ENCODE measurements at regions not wholly inside any gene's neighbourhood (a gene's known extent, or its start where the extent isn't known, plus 50 kb on each side); places are given as distances from the start of the nearest gene placed in this dataset.

GRCh38 chr5:62059960-62060359 lies 246.0 kb upstream of the KIF2A start:
- DNase-seq, result no peak
- Histone ChIP-seq H3K27ac (ENCODE audit: low read length) (no peak overlapping the region), H3K27me3 (ENCODE audit: control insufficient read depth, insufficient read depth, low read length) (no peaks in the 10 kb centered on the region), H3K4me1 (ENCODE audit: control insufficient read depth, insufficient read depth, low read length) (no peaks in the 10 kb centered on the region), H3K9me3 (replicated peaks; ENCODE audit: control insufficient read depth, low read depth, low read length) (no peaks in the 10 kb centered on the region), H3K4me3 (ENCODE audit: low read length) (no peak overlapping the region), H3K36me3 (ENCODE audit: control insufficient read depth, insufficient read depth, low read length) (no peaks in the 10 kb centered on the region)
- WGBS (ENCODE audit: insufficient coverage), result no CpG with 5 or more reads among the region's 2 CpGs

GRCh38 chr5:62065050-62065449 lies 241.0 kb upstream of the KIF2A start:
- Histone ChIP-seq H3K4me3 (ENCODE audit: low read length) (no peak overlapping the region), H3K27me3 (ENCODE audit: control insufficient read depth, insufficient read depth, low read length) (no peaks in the 10 kb centered on the region), H3K36me3 (ENCODE audit: control insufficient read depth, insufficient read depth, low read length) (no peaks in the 10 kb centered on the region), H3K4me1 (ENCODE audit: control insufficient read depth, insufficient read depth, low read length) (no peaks in the 10 kb centered on the region), H3K27ac (ENCODE audit: low read length) (no peak overlapping the region), H3K9me3 (replicated peaks; ENCODE audit: control insufficient read depth, low read depth, low read length) (no peaks in the 10 kb centered on the region)
- WGBS (ENCODE audit: insufficient coverage), result 60% methylated on average over 3 of the region's 4 CpGs
- no peak for DNase-seq

GRCh38 chr5:62066761-62067277 lies 239.2 kb upstream of the KIF2A start:
- DNase-seq, result no peak
- Histone ChIP-seq H3K27me3 (ENCODE audit: control insufficient read depth, insufficient read depth, low read length) (no peaks in the 10 kb centered on the region), H3K27ac (ENCODE audit: low read length) (no peak overlapping the region), H3K4me1 (ENCODE audit: control insufficient read depth, insufficient read depth, low read length) (no peaks in the 10 kb centered on the region), H3K36me3 (ENCODE audit: control insufficient read depth, insufficient read depth, low read length) (no peaks in the 10 kb centered on the region), H3K9me3 (replicated peaks; ENCODE audit: control insufficient read depth, low read depth, low read length) (no peaks in the 10 kb centered on the region), H3K4me3 (ENCODE audit: low read length) (no peak overlapping the region)

- DNase-seq, result no peak
- no peaks in the 10 kb centered on the region for H3K36me3 ChIP-seq (ENCODE audit: control insufficient read depth, insufficient read depth, low read length)
- H3K27ac ChIP-seq (ENCODE audit: low read length), result no peak overlapping the region
- WGBS (ENCODE audit: insufficient coverage), result 77% methylated on average over 2 of the region's 3 CpGs
- no peaks in the 10 kb centered on the region for H3K9me3 ChIP-seq (replicated peaks; ENCODE audit: control insufficient read depth, low read depth, low read length)
- no peaks in the 10 kb centered on the region for H3K27me3 ChIP-seq (ENCODE audit: control insufficient read depth, insufficient read depth, low read length)
- no peaks in the 10 kb centered on the region for H3K4me1 ChIP-seq (ENCODE audit: control insufficient read depth, insufficient read depth, low read length)
- H3K4me3 ChIP-seq (ENCODE audit: low read length), result no peak overlapping the region
These were observed 237.5 kb upstream of the KIF2A start for GRCh38 chr5:62068554-62068953.

GRCh38 chr5:62077387-62077786 lies 228.6 kb upstream of the KIF2A start:
- no peak overlapping the region for H3K27ac ChIP-seq (ENCODE audit: low read length)
- H3K9me3 ChIP-seq (replicated peaks; ENCODE audit: control insufficient read depth, low read depth, low read length), result no peaks in the 10 kb centered on the region
- H3K36me3 ChIP-seq (ENCODE audit: control insufficient read depth, insufficient read depth, low read length), result no peaks in the 10 kb centered on the region
- DNase-seq, result no peak
- H3K27me3 ChIP-seq (ENCODE audit: control insufficient read depth, insufficient read depth, low read length), result no peaks in the 10 kb centered on the region
- 57% methylated on average over 3 of the region's 4 CpGs for WGBS (ENCODE audit: insufficient coverage)
- no peak overlapping the region for H3K4me3 ChIP-seq (ENCODE audit: low read length)
- H3K4me1 ChIP-seq (ENCODE audit: control insufficient read depth, insufficient read depth, low read length), result no peaks in the 10 kb centered on the region

GRCh38 chr5:62077823-62078550 lies 228.0 kb upstream of the KIF2A start:
- H3K27me3 ChIP-seq (ENCODE audit: control insufficient read depth, insufficient read depth, low read length), result no peaks in the 10 kb centered on the region
- WGBS (ENCODE audit: insufficient coverage), result 59% methylated on average over 8 of the region's 9 CpGs
- H3K4me3 ChIP-seq (ENCODE audit: low read length), result no peak overlapping the region
- no peak for DNase-seq
- no peak overlapping the region for H3K27ac ChIP-seq (ENCODE audit: low read length)
- no peaks in the 10 kb centered on the region for H3K9me3 ChIP-seq (replicated peaks; ENCODE audit: control insufficient read depth, low read depth, low read length)
- no peaks in the 10 kb centered on the region for H3K36me3 ChIP-seq (ENCODE audit: control insufficient read depth, insufficient read depth, low read length)
- H3K4me1 ChIP-seq (ENCODE audit: control insufficient read depth, insufficient read depth, low read length), result no peaks in the 10 kb centered on the region

GRCh38 chr5:62082370-62082801 lies 223.6 kb upstream of the KIF2A start:
- Histone ChIP-seq H3K4me1 (ENCODE audit: control insufficient read depth, insufficient read depth, low read length) (no peaks in the 10 kb centered on the region), H3K27me3 (ENCODE audit: control insufficient read depth, insufficient read depth, low read length) (no peaks in the 10 kb centered on the region), H3K27ac (ENCODE audit: low read length) (no peak overlapping the region), H3K36me3 (ENCODE audit: control insufficient read depth, insufficient read depth, low read length) (no peaks in the 10 kb centered on the region), H3K9me3 (replicated peaks; ENCODE audit: control insufficient read depth, low read depth, low read length) (no peaks in the 10 kb centered on the region), H3K4me3 (ENCODE audit: low read length) (no peak overlapping the region)
- DNase-seq, result no peak
- WGBS (ENCODE audit: insufficient coverage), result 30% methylated on average over 1 of the region's 5 CpGs

- no peaks in the 10 kb centered on the region for H3K36me3 ChIP-seq (ENCODE audit: control insufficient read depth, insufficient read depth, low read length)
- no peak overlapping the region for H3K27ac ChIP-seq (ENCODE audit: low read length)
- no peaks in the 10 kb centered on the region for H3K4me1 ChIP-seq (ENCODE audit: control insufficient read depth, insufficient read depth, low read length)
- no peak for DNase-seq
- no peaks in the 10 kb centered on the region for H3K9me3 ChIP-seq (replicated peaks; ENCODE audit: control insufficient read depth, low read depth, low read length)
- 77% methylated on average over 7 of the region's 7 CpGs for WGBS (ENCODE audit: insufficient coverage)
- H3K4me3 ChIP-seq (ENCODE audit: low read length), result no peak overlapping the region
- H3K27me3 ChIP-seq (ENCODE audit: control insufficient read depth, insufficient read depth, low read length), result no peaks in the 10 kb centered on the region
These were observed 222.8 kb upstream of the KIF2A start for GRCh38 chr5:62083247-62083646.

GRCh38 chr5:62083661-62084060 lies 222.3 kb upstream of the KIF2A start:
- no peaks in the 10 kb centered on the region for H3K36me3 ChIP-seq (ENCODE audit: control insufficient read depth, insufficient read depth, low read length)
- H3K4me3 ChIP-seq (ENCODE audit: low read length), result no peak overlapping the region
- 50% methylated on average over 1 of the region's 1 CpG for WGBS (ENCODE audit: insufficient coverage)
- H3K27me3 ChIP-seq (ENCODE audit: control insufficient read depth, insufficient read depth, low read length), result no peaks in the 10 kb centered on the region
- no peaks in the 10 kb centered on the region for H3K9me3 ChIP-seq (replicated peaks; ENCODE audit: control insufficient read depth, low read depth, low read length)
- no peaks in the 10 kb centered on the region for H3K4me1 ChIP-seq (ENCODE audit: control insufficient read depth, insufficient read depth, low read length)
- DNase-seq, result no peak
- H3K27ac ChIP-seq (ENCODE audit: low read length), result no peak overlapping the region

GRCh38 chr5:62084391-62084790 lies 221.6 kb upstream of the KIF2A start:
- Histone ChIP-seq H3K4me1 (ENCODE audit: control insufficient read depth, insufficient read depth, low read length) (no peaks in the 10 kb centered on the region), H3K9me3 (replicated peaks; ENCODE audit: control insufficient read depth, low read depth, low read length) (no peaks in the 10 kb centered on the region), H3K27me3 (ENCODE audit: control insufficient read depth, insufficient read depth, low read length) (no peaks in the 10 kb centered on the region), H3K4me3 (ENCODE audit: low read length) (no peak overlapping the region), H3K27ac (ENCODE audit: low read length) (no peak overlapping the region), H3K36me3 (ENCODE audit: control insufficient read depth, insufficient read depth, low read length) (no peaks in the 10 kb centered on the region)
- no peak for DNase-seq
- WGBS (ENCODE audit: insufficient coverage), result no CpG with 5 or more reads among the region's 8 CpGs

- no peak for DNase-seq
- no peaks in the 10 kb centered on the region for H3K9me3 ChIP-seq (replicated peaks; ENCODE audit: control insufficient read depth, low read depth, low read length)
- no peak overlapping the region for H3K4me3 ChIP-seq (ENCODE audit: low read length)
- H3K27ac ChIP-seq (ENCODE audit: low read length), result no peak overlapping the region
- no peaks in the 10 kb centered on the region for H3K4me1 ChIP-seq (ENCODE audit: control insufficient read depth, insufficient read depth, low read length)
- H3K36me3 ChIP-seq (ENCODE audit: control insufficient read depth, insufficient read depth, low read length), result no peaks in the 10 kb centered on the region
- H3K27me3 ChIP-seq (ENCODE audit: control insufficient read depth, insufficient read depth, low read length), result no peaks in the 10 kb centered on the region
These were observed 215.1 kb upstream of the KIF2A start for GRCh38 chr5:62090953-62091352.
